Parathyroid adenoma (tissue), 2 donors: ENCODE measurements at regions not wholly inside any gene's neighbourhood (a gene's known extent, or its start where the extent isn't known, plus 50 kb on each side); places are given as distances from the start of the nearest gene placed in this dataset.

ENCODE experiments used
- H2AFZ ChIP-seq: fragments of 300-600 bp; sonication (generic); one replicate; pipeline ENCODE4 v1.7.0; 2017; ENCODE audit warnings: antibody characterized with exemption, mild to moderate bottlenecking
- H3K27ac ChIP-seq: fragments of 300-600 bp; sonication (generic); one replicate; pipeline ENCODE4 v1.7.0; 2017
- H3K27me3 ChIP-seq: fragments of 300-600 bp; sonication (generic); one replicate; pipeline ENCODE4 v1.7.0; 2017; ENCODE audit warnings: low read length; ENCODE audit not compliant: control insufficient read depth, insufficient read depth
- H3K36me3 ChIP-seq: fragments of 300-600 bp; sonication (generic); one replicate; pipeline ENCODE4 v1.7.0; 2017; ENCODE audit warnings: low read length; ENCODE audit not compliant: control insufficient read depth, insufficient read depth
- H3K4me1 ChIP-seq: fragments of 300-600 bp; sonication (generic); one replicate; pipeline ENCODE4 v1.7.0; 2017; ENCODE audit warnings: control low read depth
- H3K4me2 ChIP-seq: fragments of 300-600 bp; sonication (generic); one replicate; pipeline ENCODE4 v1.7.0; 2017; ENCODE audit warnings: low read length
- H3K4me3 ChIP-seq: fragments of 300-600 bp; sonication (generic); one replicate; pipeline ENCODE4 v1.7.0; 2017; ENCODE audit warnings: low read depth, low read length
- H3K79me2 ChIP-seq: fragments of 300-600 bp; sonication (generic); one replicate; pipeline ENCODE4 v1.7.0; 2017; ENCODE audit warnings: control low read depth
- H3K9ac ChIP-seq: fragments of 300-600 bp; sonication (generic); one replicate; pipeline ENCODE4 v1.7.0; 2017; ENCODE audit warnings: mild to moderate bottlenecking
- H3K9me3 ChIP-seq: fragments of 300-600 bp; sonication (generic); one replicate; pipeline ENCODE4 v1.7.0; 2017; ENCODE audit warnings: low read length; ENCODE audit not compliant: control insufficient read depth
- TF ChIP-seq, protein P1 (sequence below): fragments of 300-600 bp; sonication (generic); IDR thresholded peaks from one replicate; pipeline ENCODE4 v1.7.0; 2017; ENCODE audit warnings: antibody characterized with exemption, mild to moderate bottlenecking
- donor health status: primary hyperparathyroidism.

DNA sequence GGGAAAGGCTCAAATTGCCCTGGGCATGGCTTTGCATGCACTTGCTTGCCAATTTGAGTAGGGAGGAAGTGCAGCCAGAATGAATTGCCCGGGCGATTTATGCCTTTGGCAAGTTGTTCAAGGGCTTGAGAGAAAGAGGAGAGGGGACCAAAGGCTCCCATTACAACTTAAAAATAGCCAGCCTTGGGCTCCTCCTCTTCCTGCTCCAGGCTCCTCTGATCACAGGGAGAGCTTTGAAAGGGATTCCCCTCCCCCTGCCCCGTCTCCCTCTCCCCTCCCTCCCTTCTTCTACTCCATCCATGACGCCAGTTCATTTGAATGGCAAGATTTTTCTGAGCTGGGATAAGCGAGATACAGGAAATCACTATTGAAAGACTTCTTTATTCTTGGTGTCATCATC lies 304.9 kb upstream of the JAG1 start:
- H3K27ac ChIP-seq, result no peak overlapping the region
- no peaks in the 10 kb centered on the region for H3K79me2 ChIP-seq
- no peak overlapping the region for H3K4me2 ChIP-seq
- H3K4me1 ChIP-seq, result no peaks in the 10 kb centered on the region
- TF ChIP-seq, protein P1, sequence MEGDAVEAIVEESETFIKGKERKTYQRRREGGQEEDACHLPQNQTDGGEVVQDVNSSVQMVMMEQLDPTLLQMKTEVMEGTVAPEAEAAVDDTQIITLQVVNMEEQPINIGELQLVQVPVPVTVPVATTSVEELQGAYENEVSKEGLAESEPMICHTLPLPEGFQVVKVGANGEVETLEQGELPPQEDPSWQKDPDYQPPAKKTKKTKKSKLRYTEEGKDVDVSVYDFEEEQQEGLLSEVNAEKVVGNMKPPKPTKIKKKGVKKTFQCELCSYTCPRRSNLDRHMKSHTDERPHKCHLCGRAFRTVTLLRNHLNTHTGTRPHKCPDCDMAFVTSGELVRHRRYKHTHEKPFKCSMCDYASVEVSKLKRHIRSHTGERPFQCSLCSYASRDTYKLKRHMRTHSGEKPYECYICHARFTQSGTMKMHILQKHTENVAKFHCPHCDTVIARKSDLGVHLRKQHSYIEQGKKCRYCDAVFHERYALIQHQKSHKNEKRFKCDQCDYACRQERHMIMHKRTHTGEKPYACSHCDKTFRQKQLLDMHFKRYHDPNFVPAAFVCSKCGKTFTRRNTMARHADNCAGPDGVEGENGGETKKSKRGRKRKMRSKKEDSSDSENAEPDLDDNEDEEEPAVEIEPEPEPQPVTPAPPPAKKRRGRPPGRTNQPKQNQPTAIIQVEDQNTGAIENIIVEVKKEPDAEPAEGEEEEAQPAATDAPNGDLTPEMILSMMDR, result no peak
- no peaks in the 10 kb centered on the region for H3K9me3 ChIP-seq
- no peak overlapping the region for H2AFZ ChIP-seq
- H3K36me3 ChIP-seq, result no peaks in the 10 kb centered on the region
- H3K27me3 ChIP-seq, result no peaks in the 10 kb centered on the region
- H3K4me3 ChIP-seq, result no peak overlapping the region
- no peak overlapping the region for H3K9ac ChIP-seq

DNA sequence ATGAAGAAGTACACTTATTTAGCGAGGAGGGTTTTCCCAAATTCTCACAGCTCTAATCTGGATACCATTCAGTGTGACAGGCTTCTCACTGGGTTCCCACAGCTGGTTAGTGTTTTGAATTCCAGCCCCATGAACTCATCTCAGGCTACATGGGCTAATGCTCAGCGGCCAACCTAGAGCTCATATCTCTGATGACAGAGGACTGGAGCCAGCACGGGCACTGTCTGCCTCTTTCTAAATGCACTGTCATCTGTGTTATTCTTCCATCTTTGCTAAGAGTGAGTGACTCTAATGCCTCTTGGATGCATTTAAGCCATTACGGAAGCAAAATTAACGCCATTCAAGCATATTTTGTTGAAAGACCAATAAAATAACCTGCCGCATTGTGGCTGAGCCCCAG lies 308.9 kb upstream of the JAG1 start:
- H3K9me3 ChIP-seq, result no peaks in the 10 kb centered on the region
- H3K27ac ChIP-seq, result no peak overlapping the region
- no peak overlapping the region for H3K9ac ChIP-seq
- no peak overlapping the region for H3K4me3 ChIP-seq
- H2AFZ ChIP-seq, result peak overlapping the region; percentile 38
- H3K27me3 ChIP-seq, result no peaks in the 10 kb centered on the region
- TF ChIP-seq, protein P1, result no peak
- H3K36me3 ChIP-seq, result no peaks in the 10 kb centered on the region
- no peaks in the 10 kb centered on the region for H3K4me1 ChIP-seq
- no peak overlapping the region for H3K4me2 ChIP-seq
- no peaks in the 10 kb centered on the region for H3K79me2 ChIP-seq

DNA sequence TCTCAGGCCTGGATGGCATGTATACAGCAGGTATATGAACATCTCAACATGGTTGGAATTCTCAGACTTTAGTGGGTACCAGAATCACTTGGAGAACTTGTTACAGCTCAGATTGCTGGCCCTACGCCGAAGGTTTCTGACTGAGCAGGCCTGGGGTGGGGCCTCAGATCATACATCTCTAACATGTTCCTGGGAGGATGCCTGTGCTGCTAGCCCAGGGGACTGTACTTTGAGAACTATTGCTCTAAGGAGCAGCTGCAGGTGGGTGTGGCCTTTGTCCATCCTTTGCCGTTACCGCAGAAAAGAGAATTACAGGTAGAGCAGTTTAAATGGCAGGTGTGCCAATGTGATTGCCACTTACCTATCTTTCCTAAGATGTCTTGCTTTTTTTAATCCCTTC lies 310.5 kb upstream of the JAG1 start:
- H3K9me3 ChIP-seq, result no peaks in the 10 kb centered on the region
- no peak overlapping the region for H2AFZ ChIP-seq
- no peaks in the 10 kb centered on the region for H3K79me2 ChIP-seq
- no peak overlapping the region for H3K9ac ChIP-seq
- no peaks in the 10 kb centered on the region for H3K36me3 ChIP-seq
- H3K4me2 ChIP-seq, result no peak overlapping the region
- H3K27me3 ChIP-seq, result no peaks in the 10 kb centered on the region
- TF ChIP-seq, protein P1, result no peak
- H3K4me1 ChIP-seq, result no peaks in the 10 kb centered on the region
- H3K4me3 ChIP-seq, result no peak overlapping the region
- no peak overlapping the region for H3K27ac ChIP-seq

DNA sequence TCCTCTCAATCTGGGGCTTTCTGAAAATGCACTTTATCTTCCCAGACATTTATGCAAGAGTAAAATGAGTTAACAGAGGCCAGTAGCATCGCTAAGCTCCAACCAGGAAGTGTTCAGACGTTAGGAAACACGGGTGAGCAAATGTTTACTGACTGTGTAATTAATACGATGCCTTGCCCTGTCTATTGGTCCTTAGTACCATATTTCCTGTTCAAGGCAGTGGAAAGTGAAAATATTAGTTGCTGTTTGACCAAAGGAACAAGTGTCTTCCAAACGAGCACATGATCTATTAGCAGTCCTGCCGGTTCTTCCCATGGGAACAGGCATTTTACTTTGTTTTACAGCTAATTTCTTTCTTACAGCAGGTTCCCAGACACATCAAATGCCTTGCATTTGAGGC lies 311.1 kb upstream of the JAG1 start:
- H3K27ac ChIP-seq, result no peak overlapping the region
- H2AFZ ChIP-seq, result no peak overlapping the region
- H3K4me1 ChIP-seq, result no peaks in the 10 kb centered on the region
- no peaks in the 10 kb centered on the region for H3K27me3 ChIP-seq
- H3K4me3 ChIP-seq, result no peak overlapping the region
- no peaks in the 10 kb centered on the region for H3K79me2 ChIP-seq
- no peak overlapping the region for H3K4me2 ChIP-seq
- H3K36me3 ChIP-seq, result no peaks in the 10 kb centered on the region
- H3K9ac ChIP-seq, result no peak overlapping the region
- no peaks in the 10 kb centered on the region for H3K9me3 ChIP-seq
- TF ChIP-seq, protein P1, result no peak

DNA sequence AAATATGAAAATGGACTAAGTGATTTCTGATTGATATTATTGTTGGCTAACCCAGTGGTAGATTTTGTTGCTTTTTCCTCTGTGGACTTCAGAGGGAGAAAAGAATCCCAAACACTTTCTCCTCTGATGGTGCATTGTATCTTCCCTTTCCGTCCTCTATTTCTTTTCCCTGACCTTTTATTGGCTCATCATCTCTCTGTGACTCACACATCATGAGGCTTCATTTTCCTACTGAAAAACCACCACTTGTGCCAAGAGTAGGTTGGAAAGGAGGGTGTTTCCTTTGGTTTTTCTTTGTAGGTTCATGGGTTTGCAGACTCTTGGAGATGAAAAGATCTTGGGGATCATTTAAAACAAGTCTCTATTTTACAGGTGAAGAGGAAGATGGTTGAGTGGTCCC lies 311.7 kb upstream of the JAG1 start:
- no peak overlapping the region for H3K4me3 ChIP-seq
- no peaks in the 10 kb centered on the region for H3K4me1 ChIP-seq
- no peaks in the 10 kb centered on the region for H3K36me3 ChIP-seq
- no peaks in the 10 kb centered on the region for H3K27me3 ChIP-seq
- H3K79me2 ChIP-seq, result no peaks in the 10 kb centered on the region
- TF ChIP-seq, protein P1, result no peak
- no peak overlapping the region for H3K9ac ChIP-seq
- H2AFZ ChIP-seq, result no peak overlapping the region
- no peak overlapping the region for H3K27ac ChIP-seq
- no peaks in the 10 kb centered on the region for H3K9me3 ChIP-seq
- no peak overlapping the region for H3K4me2 ChIP-seq
